ENCODE measurements at regions not wholly inside any gene's neighbourhood (a gene's known extent, or its start where the extent isn't known, plus 50 kb on each side); places are given as distances from the start of the nearest gene placed in this dataset.

DNA sequence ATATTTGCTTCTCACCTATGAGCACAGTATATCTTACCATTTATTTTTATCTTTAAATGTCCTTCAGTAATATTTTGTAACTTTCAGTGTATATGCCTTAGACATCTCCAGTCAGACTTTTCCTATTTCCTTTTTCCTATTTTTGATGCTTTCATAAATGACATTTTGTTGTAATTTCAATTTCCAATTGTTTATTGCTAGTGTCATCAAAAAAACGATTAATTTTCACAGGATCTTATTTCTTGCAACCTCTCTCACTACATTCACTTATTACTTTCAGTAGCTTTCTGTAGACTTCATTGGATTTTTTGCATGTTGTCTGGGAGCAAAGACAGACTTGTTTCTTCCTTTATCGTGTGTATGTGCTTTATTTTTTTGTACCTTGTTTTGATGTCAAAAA is 602.4 kb downstream of the AJAP1 start:
- DNase-seq: no peak

DNA sequence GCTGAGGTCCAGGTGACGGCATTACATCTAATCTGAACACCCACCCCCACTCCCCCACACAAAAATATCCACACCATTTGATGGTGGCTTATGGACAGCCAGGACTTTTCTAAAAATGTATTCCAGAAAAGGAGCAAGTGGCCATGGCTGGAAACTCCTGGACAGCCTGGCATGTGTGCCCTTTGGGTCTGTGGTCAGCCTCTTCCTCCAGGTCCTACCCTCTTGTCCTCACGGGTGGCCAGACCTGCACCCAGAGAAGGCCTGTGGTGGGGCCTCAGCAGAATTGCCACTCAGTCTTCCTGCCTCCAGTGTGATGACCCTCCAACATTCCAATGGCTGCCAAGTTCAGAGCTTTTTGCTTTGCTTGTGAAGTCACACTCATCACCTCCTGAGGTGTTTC is 600.6 kb downstream of the AJAP1 start:
- no peak for DNase-seq

DNA sequence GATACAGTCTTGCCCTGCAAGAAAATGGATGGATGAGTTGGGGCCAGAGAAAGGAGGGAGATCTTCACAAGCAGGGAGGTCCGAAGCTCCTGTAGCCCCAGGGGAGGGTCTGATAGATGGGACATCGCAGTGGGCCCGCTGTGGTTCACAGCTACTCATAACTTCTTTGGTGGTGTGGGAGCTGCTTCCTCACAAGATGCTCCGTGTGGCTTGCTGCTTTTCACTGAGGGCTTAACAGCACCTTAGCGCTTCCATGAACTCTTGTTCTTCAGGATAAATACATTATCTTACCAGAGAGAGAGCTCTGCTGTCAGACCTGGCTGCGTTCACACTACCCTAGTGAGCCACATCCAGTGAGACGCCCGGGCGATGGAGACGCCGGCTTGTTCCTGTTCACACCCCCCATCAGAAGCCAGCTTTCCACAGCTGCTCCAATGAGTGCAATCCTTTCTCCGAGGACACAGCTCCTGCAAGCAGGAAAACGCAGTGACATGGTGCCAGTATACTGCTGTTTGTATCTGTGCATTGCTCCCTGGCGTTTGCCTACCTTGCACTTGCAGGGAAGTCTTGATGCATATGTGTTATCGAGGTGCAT is 599.8 kb downstream of the AJAP1 start:
- DNase-seq: no peak

DNA sequence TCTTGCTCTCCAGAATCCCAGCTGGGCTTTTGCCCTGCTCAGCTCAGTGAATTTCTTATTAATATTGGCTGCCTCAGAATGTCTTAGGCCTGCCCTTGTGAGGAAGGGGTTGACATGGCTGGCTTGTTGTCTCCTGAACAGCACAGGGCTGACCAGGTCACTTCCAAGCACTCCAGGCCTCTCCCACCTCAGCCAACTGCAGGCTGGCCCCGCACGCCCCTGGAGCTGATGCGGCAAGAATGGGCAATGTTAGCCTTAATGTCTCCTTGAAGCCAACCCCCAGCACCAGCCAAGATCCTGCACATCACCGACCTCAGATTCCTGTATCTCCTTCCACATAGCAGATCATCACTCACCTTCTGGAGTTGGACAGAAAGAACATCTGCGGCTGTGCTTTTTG is 598.6 kb downstream of the AJAP1 start:
- no peak for DNase-seq

DNA sequence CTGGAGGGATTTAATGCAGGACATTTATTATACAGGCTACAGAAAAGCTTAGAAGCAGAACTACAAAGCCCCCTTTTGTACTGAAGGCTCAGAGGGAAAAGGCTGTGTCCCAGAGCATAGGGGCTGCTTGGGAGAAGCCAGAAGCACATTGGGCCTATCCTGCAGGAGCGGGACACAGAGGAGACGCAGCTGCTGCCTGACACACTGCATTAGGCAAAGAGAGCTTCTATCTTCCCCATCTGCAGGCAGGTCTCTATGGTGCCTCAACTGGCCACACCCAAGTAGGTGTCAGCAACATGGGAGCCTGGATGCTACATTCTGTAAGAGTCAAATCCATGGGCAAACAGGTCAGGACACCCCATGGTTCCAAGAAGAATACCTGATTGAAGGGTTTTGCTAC is 595.9 kb downstream of the AJAP1 start:
- DNase-seq: no peak

DNA sequence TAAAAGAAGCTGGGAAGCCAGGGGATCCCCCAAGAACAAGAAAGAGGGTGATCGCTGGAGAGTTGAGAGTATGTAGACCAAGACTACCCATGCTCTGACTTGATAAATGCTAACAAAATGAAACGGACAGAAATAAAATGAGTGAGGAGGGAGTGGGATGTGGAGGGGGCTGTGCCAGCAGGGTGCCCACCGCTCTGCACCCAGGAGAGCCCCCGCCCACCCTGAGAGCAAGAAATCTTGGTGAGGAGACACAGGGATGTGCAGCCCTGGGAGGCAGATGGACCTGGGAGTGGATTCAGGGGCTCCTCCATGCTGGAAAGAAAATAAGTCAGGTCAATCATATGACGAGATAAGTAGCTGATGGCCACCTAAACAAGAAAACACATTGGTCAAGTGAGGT is 590.9 kb downstream of the AJAP1 start:
- DNase-seq: no peak

DNA sequence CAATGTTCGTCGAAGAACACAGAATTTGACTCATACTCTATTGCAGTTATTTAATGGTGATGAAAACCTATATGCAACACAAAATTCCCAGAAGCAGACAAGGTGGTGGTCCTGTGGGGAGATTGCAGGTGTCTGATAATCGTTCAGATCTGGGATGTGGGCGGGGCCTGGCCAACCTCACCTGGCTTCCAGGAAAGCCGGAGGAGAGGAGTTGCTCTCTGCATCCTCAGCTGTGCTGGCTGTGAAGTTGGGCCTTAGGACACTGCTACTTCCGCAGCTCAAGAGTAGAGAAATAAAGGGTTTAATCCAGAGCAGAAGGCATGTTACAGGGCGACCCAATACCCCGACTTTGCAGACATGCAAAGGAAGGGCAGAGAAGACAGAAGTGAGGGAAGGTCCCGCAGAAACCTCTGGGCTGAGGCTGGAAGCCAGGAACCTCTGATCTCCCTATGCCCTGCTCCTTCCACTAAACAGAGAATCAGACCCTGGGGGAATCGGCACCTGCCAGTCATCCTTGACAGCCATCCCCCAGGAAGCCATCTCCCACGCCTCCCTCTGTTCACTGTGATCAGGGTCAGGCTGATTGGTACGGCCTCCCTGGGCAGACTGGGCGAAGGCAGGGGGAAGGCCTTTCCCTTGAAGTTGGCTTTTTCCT is 590.3 kb downstream of the AJAP1 start:
- DNase-seq: no peak

DNA sequence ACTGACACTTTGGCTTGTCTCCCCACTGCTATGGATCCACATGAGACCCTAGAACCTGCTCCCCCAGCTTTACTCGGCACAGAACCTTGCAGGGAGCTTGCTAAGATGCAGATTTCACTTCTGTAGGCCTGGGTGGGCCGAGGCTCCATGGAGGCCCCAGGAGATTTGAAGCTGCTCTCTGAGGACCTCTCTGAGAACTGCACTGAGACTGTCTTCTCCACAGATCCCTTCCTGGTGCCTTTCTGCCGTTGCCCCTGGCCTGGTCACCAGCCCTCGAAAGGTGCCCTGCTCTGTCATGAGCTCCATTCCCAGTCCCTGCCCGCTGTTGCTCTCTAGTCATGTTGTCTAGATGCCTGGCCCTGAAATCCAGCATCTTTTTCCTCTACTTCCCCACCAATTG is 588.4 kb downstream of the AJAP1 start:
- DNase-seq: no peak

DNA sequence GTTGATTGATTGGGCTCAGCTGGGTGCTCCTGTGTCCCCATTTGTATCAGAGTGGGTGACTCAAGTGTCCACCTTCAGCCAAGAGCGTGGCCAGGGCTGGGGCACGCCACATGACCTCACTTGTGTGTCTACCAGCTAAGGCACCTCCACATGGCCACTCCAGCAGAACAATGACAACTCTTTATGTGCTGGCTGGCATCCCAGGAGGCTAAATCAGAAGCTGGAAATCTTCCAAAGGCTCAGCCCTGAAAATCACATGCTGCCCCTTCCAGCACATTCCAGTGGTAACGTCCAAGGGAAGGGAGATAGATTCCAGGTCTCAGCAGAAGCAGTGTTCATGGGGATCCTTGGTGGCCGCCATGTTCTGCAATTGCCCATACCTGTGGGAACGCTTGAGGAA is 585.5 kb downstream of the AJAP1 start:
- no peak for DNase-seq

DNA sequence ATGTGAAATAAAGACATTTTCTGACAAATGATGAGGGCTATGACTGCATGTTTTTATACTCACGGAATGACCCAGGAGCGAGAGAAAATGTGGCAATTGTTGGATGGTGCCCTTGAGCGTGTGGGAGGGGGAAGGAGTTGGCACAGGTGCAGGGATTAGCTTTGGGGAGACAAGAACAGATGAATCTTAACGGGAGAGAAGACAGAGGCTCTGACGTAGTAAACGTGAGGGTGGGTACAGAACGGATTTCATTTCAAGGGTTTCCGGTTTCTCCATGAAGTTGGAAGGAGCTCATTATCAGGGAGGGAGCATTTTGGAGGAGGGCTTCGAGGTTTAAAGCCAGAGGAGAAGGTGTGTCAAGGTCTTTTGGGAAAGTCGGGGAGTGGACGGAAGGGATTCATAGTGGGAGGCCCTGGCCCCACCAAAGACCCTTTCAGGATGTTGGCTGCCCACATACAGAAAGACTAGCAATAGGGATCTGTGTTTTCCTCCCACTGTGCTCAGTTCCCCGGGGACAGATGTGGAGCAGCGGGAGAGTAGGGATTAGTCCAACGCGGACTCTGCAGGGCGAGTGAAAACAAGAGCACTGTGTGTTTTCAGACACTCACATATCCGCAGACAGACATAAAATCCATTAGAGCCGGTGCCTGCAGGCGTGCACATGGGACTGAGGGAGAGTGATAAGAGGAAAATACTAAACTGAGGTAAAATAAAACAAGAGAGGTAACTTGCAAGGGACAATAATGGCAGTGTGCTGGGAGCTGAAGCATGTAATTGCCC is 584.1 kb downstream of the AJAP1 start:
- no peak for DNase-seq

DNA sequence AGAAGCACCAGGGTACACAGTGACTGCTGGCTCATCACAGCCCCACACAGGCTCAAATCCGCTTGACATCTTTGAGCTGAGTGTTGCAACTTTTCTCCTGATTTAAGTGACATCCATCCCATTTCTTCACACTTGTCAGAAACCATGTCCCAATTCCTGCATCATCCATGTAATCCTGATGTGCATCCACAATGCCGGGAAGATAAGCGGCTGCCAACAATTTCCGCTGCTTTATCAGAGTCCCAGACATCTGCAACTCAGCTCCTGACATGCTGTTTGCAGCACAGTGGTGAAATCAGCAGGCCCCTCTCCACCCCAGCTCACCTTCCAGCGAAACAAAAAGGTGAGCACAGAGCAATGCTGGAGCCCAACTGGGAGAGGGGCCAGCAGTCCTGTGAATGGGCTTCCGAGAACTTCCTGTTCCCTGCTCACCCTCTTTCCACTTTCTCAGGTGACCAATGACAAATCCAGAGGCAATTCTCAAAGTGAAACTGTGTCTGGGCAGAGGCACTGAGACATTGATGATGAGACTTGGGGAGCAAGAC is 581.0 kb downstream of the AJAP1 start:
- no peak for DNase-seq

DNA sequence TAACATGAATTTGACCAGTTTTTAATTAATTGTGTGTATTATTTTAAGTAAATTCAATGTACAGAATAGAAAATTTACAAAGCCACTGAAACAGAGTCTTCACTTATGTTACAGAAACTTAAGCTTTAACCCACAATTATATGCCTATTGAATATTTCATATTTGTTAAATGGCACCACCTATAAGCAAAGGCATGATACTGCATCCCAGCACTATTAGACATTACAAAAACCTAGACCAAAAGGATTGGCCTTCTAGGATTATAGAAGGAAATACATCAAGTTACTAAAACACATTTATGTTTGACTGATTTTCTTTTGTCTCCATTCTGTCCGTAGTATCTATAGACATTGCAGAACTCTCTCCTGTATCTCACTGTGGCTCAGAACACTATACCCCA is 578.1 kb downstream of the AJAP1 start:
- DNase-seq: no peak

DNA sequence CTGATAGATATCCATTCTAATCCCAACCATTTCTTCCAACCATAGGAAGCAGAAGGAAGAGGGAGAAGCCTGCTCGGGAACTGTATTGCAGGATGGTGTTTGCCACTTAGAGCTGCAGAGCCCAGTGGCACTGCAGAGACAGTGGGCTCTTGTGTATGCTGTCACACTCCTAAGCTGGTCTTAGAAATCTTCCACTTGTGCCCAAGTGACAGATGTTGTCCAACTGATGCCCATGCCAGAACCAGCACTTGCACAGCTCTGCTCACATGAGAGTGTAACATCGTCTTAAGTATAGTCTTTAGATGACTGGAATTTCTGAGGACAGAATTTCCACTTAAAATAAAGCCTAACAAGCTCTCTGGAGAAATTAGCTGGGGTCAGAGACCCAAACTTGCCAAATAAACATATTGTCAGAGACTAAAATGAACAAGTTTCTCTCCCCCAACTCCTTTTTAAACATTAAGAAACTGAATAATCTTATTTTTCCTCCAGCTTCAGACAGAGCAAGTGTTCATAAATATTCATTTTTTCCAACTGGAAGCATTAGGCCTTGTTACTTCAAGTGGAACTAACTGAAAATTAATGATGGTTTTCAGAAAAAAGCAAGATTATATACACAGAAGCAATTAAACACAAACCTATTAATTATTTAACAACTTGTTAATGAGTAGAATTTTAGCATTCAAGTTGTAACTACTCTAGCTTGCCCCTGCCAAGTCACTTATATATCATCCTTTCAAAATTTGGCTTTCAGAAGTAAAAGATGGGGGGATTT is 577.3 kb downstream of the AJAP1 start:
- no peak for DNase-seq

DNA sequence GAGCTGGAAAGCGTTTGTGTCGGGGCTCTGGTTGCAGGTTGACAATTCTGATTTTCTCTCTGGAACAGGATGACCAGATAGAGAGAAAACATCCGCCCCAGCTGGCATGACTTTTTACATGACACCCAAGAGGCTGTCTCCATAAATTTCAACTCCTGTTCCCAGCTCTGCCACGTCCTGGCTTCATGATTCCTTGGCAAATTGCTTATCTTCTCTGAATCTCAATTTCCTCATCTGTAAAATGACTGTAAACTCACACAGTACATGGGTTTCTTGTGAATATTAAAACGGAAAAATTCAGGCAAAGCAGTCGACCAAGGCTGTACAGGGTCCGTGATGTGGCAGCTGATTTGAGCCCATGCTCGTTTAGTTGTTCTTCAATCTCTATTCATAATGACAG is 572.7 kb downstream of the AJAP1 start:
- no peak for DNase-seq

DNA sequence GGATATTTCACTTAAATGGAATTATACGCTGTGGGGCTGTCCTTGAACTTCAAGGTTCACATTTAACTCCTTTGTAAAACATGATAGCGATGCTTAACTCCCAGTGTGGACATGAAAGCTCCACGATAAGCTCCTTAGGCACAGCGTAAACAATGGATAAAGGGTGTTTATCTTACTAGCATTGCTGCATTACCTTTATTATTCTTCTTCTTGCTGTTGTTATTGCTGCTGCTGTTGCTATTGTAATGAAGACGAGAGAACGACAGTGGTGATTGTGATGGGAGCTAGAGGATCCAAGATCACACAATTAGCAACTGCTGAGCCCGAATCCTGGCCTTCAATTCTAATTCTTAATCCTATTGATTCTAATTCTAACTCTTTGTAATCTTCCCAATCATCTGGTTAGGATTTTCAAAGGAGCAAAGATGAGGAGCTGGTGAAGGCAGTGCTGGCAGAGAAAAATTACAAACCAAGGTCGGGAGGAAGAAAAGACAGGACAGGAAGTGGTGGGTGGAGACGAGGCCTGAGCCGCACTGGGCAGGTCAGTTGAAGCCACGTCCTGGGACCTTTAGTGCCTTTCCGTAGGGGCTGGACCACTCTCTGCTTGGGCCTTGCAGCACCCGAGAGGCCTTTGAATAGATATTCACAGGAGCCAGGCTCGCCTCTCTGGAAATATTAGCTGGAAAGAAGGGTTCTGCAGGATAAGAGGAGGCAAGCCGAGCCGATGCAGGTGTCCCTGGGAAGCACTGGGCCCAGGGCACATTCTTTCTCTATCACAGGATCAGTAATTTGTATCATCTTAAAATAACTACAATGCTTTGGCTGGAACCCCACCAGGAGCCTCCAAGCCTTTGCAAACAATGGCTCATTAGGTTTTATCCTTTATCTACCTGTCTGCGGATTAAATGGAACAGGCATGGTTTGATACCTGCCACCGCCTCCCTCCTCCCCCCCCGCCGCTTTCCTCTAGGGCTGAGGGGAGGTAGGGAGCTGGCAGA is 571.6 kb downstream of the AJAP1 start:
- no peak for DNase-seq

DNA sequence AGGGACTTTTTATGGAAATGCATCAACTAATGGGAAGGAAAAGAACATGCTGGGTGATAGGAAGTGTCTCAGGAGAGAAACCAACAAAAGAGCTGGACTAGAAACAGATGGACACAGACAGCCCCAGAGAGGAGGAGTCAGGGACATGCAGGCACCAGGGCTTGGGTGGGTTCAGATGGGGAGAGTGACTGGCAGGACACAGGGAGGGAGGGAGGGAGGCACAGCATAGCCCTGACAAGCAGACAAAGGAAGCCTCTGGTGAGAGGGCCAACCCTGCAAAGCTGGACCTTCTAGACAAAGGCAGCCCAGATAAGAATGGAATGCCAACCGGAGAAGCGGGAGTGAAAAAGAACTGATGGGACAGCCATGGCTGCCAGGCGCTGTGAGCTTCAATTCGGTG is 568.8 kb downstream of the AJAP1 start:
- DNase-seq: no peak

DNA sequence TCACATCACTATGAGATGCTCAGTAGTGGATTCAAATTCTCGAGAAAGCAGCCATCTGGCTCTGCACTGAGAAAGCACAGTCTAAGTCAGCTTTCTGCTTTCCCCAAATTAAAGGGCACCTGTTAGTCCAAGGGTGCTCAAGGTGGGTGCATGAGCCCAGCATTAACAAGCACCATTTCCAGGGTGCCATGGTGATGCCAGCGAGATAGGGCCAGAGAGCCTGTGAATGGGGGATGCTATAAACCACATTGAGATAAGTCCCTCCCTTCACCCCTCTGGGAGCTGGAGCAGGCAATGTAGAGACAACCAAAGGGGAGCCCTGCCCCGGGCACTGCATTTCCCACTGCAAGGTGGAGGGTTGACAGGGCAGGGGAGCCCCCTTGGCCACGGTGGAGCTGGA is 568.2 kb downstream of the AJAP1 start:
- no peak for DNase-seq

DNA sequence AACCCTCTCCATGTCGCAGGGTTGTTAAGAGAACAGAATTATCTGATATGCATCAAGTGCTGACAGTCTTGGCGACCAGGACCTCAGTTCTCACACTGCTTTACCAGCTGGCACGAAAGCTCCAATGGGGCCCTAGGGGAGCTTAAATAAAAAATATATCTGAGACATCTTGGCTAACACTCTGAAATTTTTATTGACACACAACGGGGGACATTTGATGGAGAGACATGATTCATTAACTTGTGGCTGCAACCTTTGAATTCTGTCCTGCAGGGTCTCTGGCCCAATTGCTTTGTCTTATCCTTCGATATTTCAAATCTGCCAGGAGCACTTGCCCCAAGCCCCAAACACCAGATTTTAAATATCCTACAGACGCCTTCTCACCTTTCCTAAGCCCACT is 567.0 kb downstream of the AJAP1 start:
- no peak for DNase-seq

DNA sequence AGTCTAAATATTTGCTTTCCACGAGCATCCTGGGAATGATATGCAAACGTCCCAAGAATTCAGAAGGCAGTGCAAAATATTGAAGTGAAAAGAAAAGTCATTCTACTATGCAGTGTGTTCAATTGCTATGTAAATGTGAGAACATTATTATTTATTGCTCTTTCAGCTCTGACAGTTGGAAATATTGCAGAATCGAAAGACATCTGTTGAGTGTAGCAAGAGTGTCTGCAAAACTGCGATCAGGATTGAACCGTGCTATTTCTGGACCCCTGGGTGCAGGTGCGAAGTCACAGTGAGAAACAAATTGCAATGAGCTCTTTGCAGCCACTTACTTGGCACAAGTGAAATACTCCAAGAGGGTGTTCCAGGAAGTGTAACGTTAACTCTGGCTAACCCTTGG is 566.4 kb downstream of the AJAP1 start:
- no peak for DNase-seq

DNA sequence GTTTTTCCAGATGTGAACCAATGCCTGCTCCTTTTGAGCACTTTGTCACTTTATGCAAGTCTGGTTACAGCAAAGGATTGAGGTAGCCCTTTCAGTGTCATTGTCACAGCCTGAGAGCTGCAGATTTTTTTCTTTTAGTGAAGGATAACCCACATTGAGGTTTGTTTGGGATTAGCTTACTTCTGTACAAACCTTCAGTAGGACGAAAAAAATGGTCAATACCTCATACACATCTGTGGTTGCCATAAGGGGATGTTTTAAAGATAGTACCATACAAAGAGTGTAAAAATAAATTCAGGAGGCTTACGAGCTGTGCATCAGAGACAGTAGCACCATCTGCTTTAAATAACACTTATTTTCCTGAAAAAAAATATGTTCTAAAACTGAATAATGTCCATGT is 566.0 kb downstream of the AJAP1 start:
- no peak for DNase-seq

DNA sequence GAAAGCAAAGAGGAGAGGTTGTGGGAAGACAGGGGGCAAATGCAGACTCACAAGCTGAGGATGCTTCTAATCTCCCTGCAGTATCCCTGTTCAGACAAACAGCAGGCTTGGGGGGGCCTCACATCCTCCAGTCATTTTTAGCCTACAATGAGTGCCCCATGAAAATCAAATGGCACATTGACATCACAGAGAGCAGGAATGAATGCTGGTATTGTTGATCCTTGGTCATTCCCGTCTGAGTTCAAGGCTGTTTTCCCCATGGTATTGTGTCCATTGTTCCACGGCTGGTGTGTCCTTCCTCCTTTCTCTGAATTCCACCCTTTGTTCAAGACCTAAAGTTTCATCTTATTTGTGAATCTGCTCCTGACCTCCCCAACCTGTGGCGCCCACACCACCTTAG is 545.6 kb downstream of the AJAP1 start:
- DNase-seq: no peak

DNA sequence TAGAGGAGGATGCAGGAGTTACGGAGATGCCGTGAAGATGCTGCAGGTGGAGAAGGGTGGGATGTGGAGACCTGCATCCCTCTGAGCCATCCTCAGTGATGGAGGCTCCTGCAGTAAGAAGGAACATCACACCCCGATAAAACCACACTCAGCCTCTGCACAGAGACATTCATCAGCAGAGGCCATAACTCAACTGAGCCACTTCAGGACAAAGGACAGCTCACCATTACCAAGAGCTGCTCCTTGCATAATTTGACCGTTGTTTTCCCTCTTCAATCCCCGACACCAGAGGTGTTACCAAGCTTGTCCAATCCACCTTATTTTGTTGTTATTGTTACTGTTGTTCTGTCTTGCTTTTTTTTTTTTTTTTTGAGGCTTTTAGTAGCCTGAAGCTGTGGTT is 543.9 kb downstream of the AJAP1 start:
- DNase-seq: no peak

Measured in KG1 (cell line).